ENCODE measurements at regions not wholly inside any gene's neighbourhood (a gene's known extent, or its start where the extent isn't known, plus 50 kb on each side); places are given as distances from the start of the nearest gene placed in this dataset.

- DNase-seq (ENCODE audit: extremely low read depth, low read depth), result no peak
Observed at GRCh38 chr17:73788111-73788510, 143.9 kb upstream of the SDK2 start.

GRCh38 chr17:73791121-73791520 is 146.9 kb upstream of the SDK2 start:
- TF ChIP-seq CTCF (IDR thresholded peaks at IDR 0.05; ENCODE audit: low read depth, low read length), result no peak
- no peak for DNase-seq (ENCODE audit: extremely low read depth, low read depth)

More at GRCh38 chr17:73788111-73788510, 143.9 kb upstream of the SDK2 start:
- TF ChIP-seq CTCF (IDR thresholded peaks at IDR 0.05; ENCODE audit: low read depth, low read length), result no peak

GRCh38 chr17:73791631-73792030 is 147.4 kb upstream of the SDK2 start:
- no peak for TF ChIP-seq CTCF (IDR thresholded peaks at IDR 0.05; ENCODE audit: low read depth, low read length)
- no peak for DNase-seq (ENCODE audit: extremely low read depth, low read depth)

- DNase-seq (ENCODE audit: extremely low read depth, low read depth), result no peak
- no peak for TF ChIP-seq CTCF (IDR thresholded peaks at IDR 0.05; ENCODE audit: low read depth, low read length)
Observed at GRCh38 chr17:73792994-73793393, 148.7 kb upstream of the SDK2 start.

- no peak for TF ChIP-seq CTCF (IDR thresholded peaks at IDR 0.05; ENCODE audit: low read depth, low read length)
- DNase-seq (ENCODE audit: extremely low read depth, low read depth), result no peak
Observed at GRCh38 chr17:73794336-73794735, 150.1 kb upstream of the SDK2 start.

- no peak for TF ChIP-seq CTCF (IDR thresholded peaks at IDR 0.05; ENCODE audit: low read depth, low read length)
- no peak for DNase-seq (ENCODE audit: extremely low read depth, low read depth)
Observed at GRCh38 chr17:73795730-73796129, 151.5 kb upstream of the SDK2 start.

GRCh38 chr17:73797594-73798110 is 153.4 kb upstream of the SDK2 start:
- DNase-seq (ENCODE audit: extremely low read depth, low read depth), result no peak
- no peak for TF ChIP-seq CTCF (IDR thresholded peaks at IDR 0.05; ENCODE audit: low read depth, low read length)
